Endothelial cell (in vitro differentiated cells): ENCODE measurements at regions not wholly inside any gene's neighbourhood (a gene's known extent, or its start where the extent isn't known, plus 50 kb on each side); places are given as distances from the start of the nearest gene placed in this dataset.

Experiments used
- DNase-seq: peaks from one replicate; pipeline ENCODE4 v3.0.0; 2021; ENCODE audit warnings: low spot score
- H3K27ac Mint-ChIP-seq: one replicate; pipeline ENCODE4 v1.8.0; 2021; ENCODE audit warnings: mixed read lengths, inconsistent platforms; ENCODE audit not compliant: unreplicated experiment
- H3K27me3 Mint-ChIP-seq: one replicate; pipeline ENCODE4 v1.8.0; 2021; ENCODE audit warnings: mild to moderate bottlenecking, moderate library complexity, mixed read lengths, inconsistent platforms; ENCODE audit not compliant: unreplicated experiment
- H3K36me3 Mint-ChIP-seq: one replicate; pipeline ENCODE4 v1.8.0; 2021; ENCODE audit warnings: mild to moderate bottlenecking, low read depth, mixed read lengths, inconsistent platforms; ENCODE audit not compliant: unreplicated experiment
- H3K4me1 Mint-ChIP-seq: one replicate; pipeline ENCODE4 v1.8.0; 2021; ENCODE audit warnings: mild to moderate bottlenecking, mixed read lengths, inconsistent platforms; ENCODE audit not compliant: unreplicated experiment
- H3K4me3 Mint-ChIP-seq: one replicate; pipeline ENCODE4 v1.8.0; 2021; ENCODE audit warnings: mild to moderate bottlenecking, mixed read lengths, inconsistent platforms; ENCODE audit not compliant: unreplicated experiment
- H3K9me3 Mint-ChIP-seq: one replicate; pipeline ENCODE4 v1.8.0; 2021; ENCODE audit warnings: mixed read lengths, inconsistent platforms; ENCODE audit not compliant: unreplicated experiment
- CTCF ChIP-seq: fragments of 200-600 bp; sonication (generic); IDR thresholded peaks from one replicate; pipeline ENCODE4 v1.5.0; 2021; ENCODE audit warnings: antibody characterized with exemption; ENCODE audit not compliant: unreplicated experiment

DNA sequence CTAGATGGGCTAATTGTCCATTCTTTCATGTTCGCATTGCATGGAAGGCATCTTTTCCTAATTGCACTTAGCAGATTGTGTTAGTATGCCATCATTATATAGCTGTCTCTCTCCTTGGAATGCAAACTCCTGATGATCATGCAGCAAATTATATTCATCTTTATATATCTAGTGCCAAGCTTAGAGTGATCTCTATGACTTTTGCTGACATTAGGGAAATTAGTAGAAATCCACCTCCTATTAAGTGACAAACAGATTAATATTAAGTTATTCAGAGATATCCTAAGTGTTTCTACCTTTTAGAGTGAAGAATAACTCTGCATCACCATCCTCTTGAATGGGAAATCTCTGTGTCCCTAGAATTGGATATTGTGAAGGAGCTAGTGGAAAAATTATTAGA is 185.6 kb downstream of the FOXG1 start:
- Mint-ChIP-seq H3K27me3 (peaks cover 1% of the 10 kb centered on the region), H3K4me1 (no peaks in the 10 kb centered on the region), H3K36me3 (no peaks in the 10 kb centered on the region), H3K9me3 (no peaks in the 10 kb centered on the region), H3K27ac (no peak overlapping the region), H3K4me3 (no peak overlapping the region)
- no peak for TF ChIP-seq CTCF
- no peak for DNase-seq

DNA sequence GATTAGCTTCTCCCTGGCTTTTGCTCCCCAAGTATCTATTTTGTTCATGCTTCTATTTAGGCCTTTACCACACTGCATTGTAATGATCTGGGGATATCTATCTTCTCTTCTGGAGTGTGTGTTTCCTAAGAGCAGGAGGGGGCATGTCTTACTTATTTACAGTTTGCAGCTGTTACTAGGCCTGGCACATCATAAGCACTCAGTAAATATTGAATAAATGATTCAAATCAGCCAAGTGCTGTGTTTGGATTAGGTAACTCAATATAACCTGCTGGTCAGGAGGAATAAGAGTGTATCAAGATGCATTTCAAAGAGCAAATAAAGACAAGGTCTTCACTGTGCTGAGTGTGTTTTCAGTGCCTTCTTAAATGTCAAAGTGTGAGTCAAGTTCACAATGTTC is 186.1 kb downstream of the FOXG1 start:
- Mint-ChIP-seq H3K27me3 (peaks cover 1% of the 10 kb centered on the region), H3K4me1 (no peaks in the 10 kb centered on the region), H3K4me3 (no peak overlapping the region), H3K36me3 (no peaks in the 10 kb centered on the region), H3K27ac (no peak overlapping the region), H3K9me3 (no peaks in the 10 kb centered on the region)
- no peak for TF ChIP-seq CTCF
- no peak for DNase-seq

DNA sequence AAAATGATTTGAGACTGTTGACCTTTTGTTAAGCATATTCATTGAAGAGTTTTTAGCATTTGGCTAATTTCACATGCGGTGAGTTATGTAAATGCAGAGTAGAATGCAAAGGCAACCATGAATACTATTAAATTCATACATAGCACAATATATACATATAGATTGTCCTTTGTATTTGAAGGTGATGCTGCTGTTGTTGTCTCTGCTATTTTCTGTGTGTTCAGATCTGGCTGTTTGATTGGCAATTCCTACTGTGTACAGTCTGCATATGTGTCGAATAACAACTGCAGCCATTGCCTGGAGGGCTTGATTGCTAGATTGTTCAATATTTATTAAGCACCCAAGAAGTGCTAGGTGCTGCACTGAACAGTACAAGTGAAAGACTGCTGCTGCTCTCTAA is 187.4 kb downstream of the FOXG1 start:
- Mint-ChIP-seq H3K4me1 (no peaks in the 10 kb centered on the region), H3K27me3 (peaks cover 1% of the 10 kb centered on the region), H3K27ac (no peak overlapping the region), H3K4me3 (no peak overlapping the region), H3K36me3 (no peaks in the 10 kb centered on the region), H3K9me3 (no peaks in the 10 kb centered on the region)
- TF ChIP-seq CTCF = no peak
- DNase-seq = no peak

DNA sequence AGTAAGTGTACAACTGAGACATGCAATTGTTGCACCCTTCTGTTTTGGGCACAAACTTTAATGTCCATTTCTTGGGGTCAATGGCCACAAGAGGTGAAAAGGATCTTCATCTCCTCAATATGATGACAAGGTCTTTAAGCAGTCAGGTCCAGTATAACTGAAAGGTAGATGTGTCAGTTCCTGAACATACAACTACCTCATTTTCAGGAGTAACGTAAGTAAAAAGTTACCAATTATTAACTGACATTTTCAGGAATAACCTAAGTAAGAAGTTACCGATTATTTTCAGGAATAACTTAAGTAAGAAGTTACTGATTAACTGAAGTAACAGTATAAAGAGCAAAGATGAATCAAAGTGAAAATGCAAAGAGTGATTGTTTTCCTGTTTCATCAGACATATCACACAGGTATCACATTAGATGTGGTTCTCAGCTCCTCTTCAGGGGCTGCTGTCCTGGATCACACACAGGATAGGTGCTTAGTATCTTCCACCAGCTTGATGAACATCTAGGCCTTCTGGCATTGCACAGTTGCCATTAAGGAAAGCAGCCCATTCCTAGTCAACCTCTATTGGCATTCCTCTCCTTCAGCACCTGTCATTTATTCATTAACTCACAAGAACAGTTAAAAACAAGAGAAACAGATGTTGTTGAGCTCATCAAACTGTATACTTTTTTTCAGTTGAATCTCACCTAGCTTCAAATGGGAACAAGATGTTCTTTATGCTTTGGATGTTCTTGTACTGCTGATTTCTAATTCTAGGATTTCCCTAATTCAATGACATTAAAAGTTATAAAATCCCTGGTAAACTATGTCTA is 200.0 kb downstream of the FOXG1 start:
- Mint-ChIP-seq H3K27me3 (no peaks in the 10 kb centered on the region), H3K4me1 (no peaks in the 10 kb centered on the region), H3K27ac (no peak overlapping the region), H3K36me3 (no peaks in the 10 kb centered on the region), H3K9me3 (no peaks in the 10 kb centered on the region), H3K4me3 (no peak overlapping the region)
- TF ChIP-seq CTCF = no peak
- DNase-seq = no peak

GRCh38 chr14:28975084-28975483 is 208.5 kb downstream of the FOXG1 start:
- Mint-ChIP-seq H3K9me3 (no peaks in the 10 kb centered on the region), H3K4me1 (no peaks in the 10 kb centered on the region), H3K4me3 (no peak overlapping the region), H3K27ac (no peak overlapping the region), H3K27me3 (no peaks in the 10 kb centered on the region), H3K36me3 (no peaks in the 10 kb centered on the region)
- no peak for TF ChIP-seq CTCF
- no peak for DNase-seq
